SHP77 (cell line): ENCODE measurements at regions not wholly inside any gene's neighbourhood (a gene's known extent, or its start where the extent isn't known, plus 50 kb on each side); places are given as distances from the start of the nearest gene placed in this dataset.
A peak's percentile ranks its signal among the peaks of the same experiment; 100 is the strongest.

Experiments
- DNase-seq, 2 experiments: peaks; one replicate each; lab custom pipeline; 2025; lab: John Stamatoyannopoulos, UW

- no peak for DNase-seq
Measured at GRCh38 chr1:157289424-157290105, 151.4 kb upstream of the ETV3 start.

- DNase-seq, result no peak
Measured at GRCh38 chr1:157288996-157289395, 150.8 kb upstream of the ETV3 start.

- no peak for DNase-seq
Measured at GRCh38 chr1:157288492-157288891, 150.3 kb upstream of the ETV3 start.

GRCh38 chr1:157288006-157288405 is 149.8 kb upstream of the ETV3 start:
- no peak for DNase-seq

GRCh38 chr1:157287462-157287861 is 149.3 kb upstream of the ETV3 start:
- DNase-seq, result no peak

GRCh38 chr1:157286646-157287420 is 148.6 kb upstream of the ETV3 start:
- no peak for DNase-seq

- no peak for DNase-seq
Measured at GRCh38 chr1:157286096-157286495, 147.9 kb upstream of the ETV3 start.

GRCh38 chr1:157284451-157284850 is 146.3 kb upstream of the ETV3 start:
- no peak for DNase-seq

GRCh38 chr1:157279802-157280140 is 141.6 kb upstream of the ETV3 start:
- DNase-seq, result no peak

GRCh38 chr1:157279138-157279801 is 141.1 kb upstream of the ETV3 start:
- DNase-seq, result no peak

GRCh38 chr1:157278383-157279137 is 140.4 kb upstream of the ETV3 start:
- no peak for DNase-seq

- no peak for DNase-seq
Measured at GRCh38 chr1:157277913-157278312, 139.7 kb upstream of the ETV3 start.

- no peak for DNase-seq
Measured at GRCh38 chr1:157277281-157277680, 139.1 kb upstream of the ETV3 start.

- peak in 1 of 2 experiments; percentile 3 for DNase-seq
Measured at GRCh38 chr1:157274698-157275534, 136.7 kb upstream of the ETV3 start.

- no peak for DNase-seq
Measured at GRCh38 chr1:157272729-157273524, 134.7 kb upstream of the ETV3 start.

GRCh38 chr1:157272264-157272663 is 134.1 kb upstream of the ETV3 start:
- no peak for DNase-seq

- DNase-seq, result no peak
Measured at GRCh38 chr1:157270705-157271274, 132.6 kb upstream of the ETV3 start.

- no peak for DNase-seq
Measured at GRCh38 chr1:157269656-157270375, 131.6 kb upstream of the ETV3 start.

GRCh38 chr1:157262891-157263290 is 124.7 kb upstream of the ETV3 start:
- no peak for DNase-seq

GRCh38 chr1:157262422-157262821 is 124.2 kb upstream of the ETV3 start:
- no peak for DNase-seq
